HEK293 (cell line): ENCODE measurements at regions not wholly inside any gene's neighbourhood (a gene's known extent, or its start where the extent isn't known, plus 50 kb on each side); places are given as distances from the start of the nearest gene placed in this dataset.

Experiments used
- CTCF ChIA-PET: fragments of 350-600 bp; formaldehyde crosslinking; extraction: SDS; loops from one replicate; lab custom pipeline; 2021; ENCODE audit warnings: antibody characterized with exemption; lab: Yijun Ruan, JAX
- POLR2A ChIA-PET: fragments of 300-600 bp; formaldehyde crosslinking; extraction: SDS; loops from one replicate; lab custom pipeline; 2020; ENCODE audit warnings: antibody characterized with exemption, inconsistent platforms; lab: Yijun Ruan, JAX
- H3K27ac ChIP-seq: fragments of 200-500 bp; sonication (Bioruptor generic); 2 replicates; pipeline ENCODE4 v1.5.1; 2014; ENCODE audit warnings: low read depth, low read length, control low read depth, inconsistent platforms; ENCODE audit errors: extremely low read depth
- H3K36me3 ChIP-seq, 2 experiments: fragments of 200-500 bp in 1 of 2; sonication (Bioruptor generic) in 1 of 2; 1 replicate in 1 of 2; 2 replicates in 1 of 2; pipeline ENCODE4 v1.5.1; 2014 to 2017; ENCODE audit warnings: inconsistent platforms in 2 of 2, low read length in 2 of 2; ENCODE audit not compliant: control insufficient read depth in 2 of 2, insufficient read depth in 1 of 2
- H3K4me1 ChIP-seq: fragments of 200-500 bp; sonication (Bioruptor generic); 2 replicates; pipeline ENCODE4 v1.5.1; 2014; ENCODE audit warnings: mild to moderate bottlenecking, low read length, inconsistent platforms; ENCODE audit not compliant: control insufficient read depth, insufficient read depth
- H3K4me3 ChIP-seq: 2 replicates; pipeline ENCODE4 v1.5.1; 2011; ENCODE audit warnings: low read depth, mild to moderate bottlenecking, control low read depth, low read length, moderate library complexity
- H3K9me3 ChIP-seq: fragments of 200-500 bp; sonication (Bioruptor generic); 2 replicates; pipeline ENCODE4 v1.5.1; 2014; ENCODE audit warnings: low read depth, low read length, inconsistent platforms; ENCODE audit not compliant: control insufficient read depth, insufficient read depth
- KLF10 ChIP-seq: fragments of 450-650 bp; IDR thresholded peaks from 2 replicates; pipeline ENCODE4 v1.5.1; 2018; ENCODE audit warnings: missing biosample characterization, mild to moderate bottlenecking, missing genetic modification characterization
- KLF9 ChIP-seq: fragments of 450-650 bp; formaldehyde crosslinking; IDR thresholded peaks from 2 replicates; pipeline ENCODE4 v1.5.1; 2016; ENCODE audit warnings: missing biosample characterization, missing genetic modification characterization, low read depth
- RBAK ChIP-seq: fragments of 450-650 bp; formaldehyde crosslinking; IDR thresholded peaks from 2 replicates; pipeline ENCODE4 v1.5.1; 2016; ENCODE audit warnings: missing biosample characterization, missing genetic modification characterization
- SP2 ChIP-seq: fragments of 450-650 bp; formaldehyde crosslinking; IDR thresholded peaks from 2 replicates; pipeline ENCODE4 v1.5.1; 2016; ENCODE audit warnings: missing biosample characterization, missing genetic modification characterization
- SP7 ChIP-seq: fragments of 450-650 bp; formaldehyde crosslinking; IDR thresholded peaks from 2 replicates; pipeline ENCODE4 v1.5.1; 2016; ENCODE audit warnings: missing biosample characterization, missing genetic modification characterization
- WT1 ChIP-seq: fragments of 450-650 bp; formaldehyde crosslinking; IDR thresholded peaks from 2 replicates; pipeline ENCODE4 v1.5.1; 2016; ENCODE audit warnings: missing biosample characterization, missing genetic modification characterization
- ZBTB48 ChIP-seq: fragments of 450-650 bp; formaldehyde crosslinking; IDR thresholded peaks from 2 replicates; pipeline ENCODE4 v1.5.1; 2016; ENCODE audit warnings: missing biosample characterization, missing genetic modification characterization
- ZFHX2 ChIP-seq: fragments of 450-650 bp; formaldehyde crosslinking; conservative IDR thresholded peaks from 2 replicates; pipeline ENCODE4 v1.5.1; 2016; ENCODE audit warnings: missing biosample characterization, missing genetic modification characterization
- ZNF112 ChIP-seq: fragments of 450-650 bp; formaldehyde crosslinking; IDR thresholded peaks from 2 replicates; pipeline ENCODE4 v1.5.0; 2017; ENCODE audit warnings: missing biosample characterization, missing genetic modification characterization
- ZNF140 ChIP-seq: fragments of 450-650 bp; formaldehyde crosslinking; IDR thresholded peaks from 2 replicates; pipeline ENCODE4 v1.5.1; 2016; ENCODE audit warnings: missing biosample characterization, missing genetic modification characterization
- ZNF169 ChIP-seq: fragments of 450-650 bp; formaldehyde crosslinking; IDR thresholded peaks from 2 replicates; pipeline ENCODE4 v1.5.1; 2016; ENCODE audit warnings: missing biosample characterization, missing genetic modification characterization
- ZNF174 ChIP-seq: fragments of 450-650 bp; formaldehyde crosslinking; IDR thresholded peaks from 2 replicates; pipeline ENCODE4 v1.5.0; 2017; ENCODE audit warnings: missing biosample characterization, mild to moderate bottlenecking, missing genetic modification characterization
- ZNF214 ChIP-seq: fragments of 450-650 bp; formaldehyde crosslinking; IDR thresholded peaks from 2 replicates; pipeline ENCODE4 v1.5.1; 2017; ENCODE audit warnings: missing biosample characterization, mild to moderate bottlenecking, missing genetic modification characterization, borderline replicate concordance
- ZNF239 ChIP-seq: fragments of 450-650 bp; formaldehyde crosslinking; IDR thresholded peaks from 2 replicates; pipeline ENCODE4 v1.5.1; 2016; ENCODE audit warnings: missing biosample characterization, missing genetic modification characterization
- ZNF37A ChIP-seq: fragments of 450-650 bp; IDR thresholded peaks from 2 replicates; pipeline ENCODE4 v1.5.1; 2018; ENCODE audit warnings: missing biosample characterization, missing genetic modification characterization
- ZNF416 ChIP-seq: fragments of 450-650 bp; formaldehyde crosslinking; IDR thresholded peaks from 2 replicates; pipeline ENCODE4 v1.5.1; 2016; ENCODE audit warnings: missing biosample characterization, missing genetic modification characterization
- ZNF544 ChIP-seq: fragments of 450-650 bp; formaldehyde crosslinking; IDR thresholded peaks from 2 replicates; pipeline ENCODE4 v1.5.0; 2017; ENCODE audit warnings: missing biosample characterization, missing genetic modification characterization
- ZNF548 ChIP-seq: fragments of 450-650 bp; formaldehyde crosslinking; IDR thresholded peaks from 2 replicates; pipeline ENCODE4 v1.5.1; 2016; ENCODE audit warnings: missing biosample characterization, missing genetic modification characterization
- ZNF596 ChIP-seq: fragments of 450-650 bp; IDR thresholded peaks from 2 replicates; pipeline ENCODE4 v1.5.0; 2018; ENCODE audit warnings: missing biosample characterization, mild to moderate bottlenecking, missing genetic modification characterization, moderate library complexity
- ZNF626 ChIP-seq: fragments of 450-650 bp; sonication (Bioruptor Pico); formaldehyde crosslinking; IDR thresholded peaks from 2 replicates; pipeline ENCODE4 v1.5.1; 2018; ENCODE audit warnings: missing biosample characterization, missing genetic modification characterization, inconsistent platforms
- ZNF768 ChIP-seq: fragments of 450-650 bp; formaldehyde crosslinking; IDR thresholded peaks from 2 replicates; pipeline ENCODE4 v1.5.1; 2018; ENCODE audit warnings: missing biosample characterization, mild to moderate bottlenecking, missing genetic modification characterization
- ZNF837 ChIP-seq: fragments of 450-650 bp; formaldehyde crosslinking; IDR thresholded peaks from 2 replicates; pipeline ENCODE4 v1.5.1; 2016; ENCODE audit warnings: missing biosample characterization, missing genetic modification characterization
- ZXDB ChIP-seq: fragments of 450-650 bp; formaldehyde crosslinking; IDR thresholded peaks from 2 replicates; pipeline ENCODE4 v1.5.1; 2016; ENCODE audit warnings: missing biosample characterization, missing genetic modification characterization
- TF ChIP-seq, protein P1 (sequence below): fragments of 450-650 bp; formaldehyde crosslinking; IDR thresholded peaks from 2 replicates; pipeline ENCODE4 v1.5.1; 2016; ENCODE audit warnings: missing biosample characterization, missing genetic modification characterization
- TF ChIP-seq, protein P2 (sequence below): sonication (generic); formaldehyde crosslinking; IDR thresholded peaks from 2 replicates; pipeline ENCODE4 v1.8.1; 2022; ENCODE audit warnings: mild to moderate bottlenecking, moderate library complexity, missing genetic modification reagents
- TF ChIP-seq, protein P3 (sequence below): fragments of 450-650 bp; formaldehyde crosslinking; IDR thresholded peaks from 2 replicates; pipeline ENCODE4 v1.5.1; 2016; ENCODE audit warnings: missing biosample characterization, missing genetic modification characterization
- TF ChIP-seq, protein P4 (sequence below): fragments of 450-650 bp; formaldehyde crosslinking; IDR thresholded peaks from 2 replicates; pipeline ENCODE4 v1.5.1; 2016; ENCODE audit warnings: missing biosample characterization, missing genetic modification characterization, borderline replicate concordance

DNA sequence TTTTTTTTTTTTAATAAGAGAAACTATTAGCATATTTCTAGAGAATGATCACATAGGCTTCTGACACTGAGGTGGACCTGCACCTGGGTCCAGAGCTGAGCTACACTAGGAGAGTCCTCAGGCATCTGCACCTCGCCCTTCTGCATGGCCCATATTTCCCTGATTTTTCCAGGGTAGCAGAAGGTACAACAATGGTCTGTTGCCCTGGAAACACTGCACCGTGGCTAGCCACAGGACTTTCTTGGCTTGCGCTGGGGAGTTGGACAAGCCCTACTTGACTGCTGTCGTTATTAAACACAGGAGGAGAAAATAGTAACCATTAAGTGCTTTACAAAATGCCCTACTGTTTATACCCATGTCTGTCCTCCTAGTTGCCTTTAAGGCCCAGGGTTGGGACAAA lies 615.7 kb upstream of the MEF2C start (continued):
- TF ChIP-seq, protein P1, sequence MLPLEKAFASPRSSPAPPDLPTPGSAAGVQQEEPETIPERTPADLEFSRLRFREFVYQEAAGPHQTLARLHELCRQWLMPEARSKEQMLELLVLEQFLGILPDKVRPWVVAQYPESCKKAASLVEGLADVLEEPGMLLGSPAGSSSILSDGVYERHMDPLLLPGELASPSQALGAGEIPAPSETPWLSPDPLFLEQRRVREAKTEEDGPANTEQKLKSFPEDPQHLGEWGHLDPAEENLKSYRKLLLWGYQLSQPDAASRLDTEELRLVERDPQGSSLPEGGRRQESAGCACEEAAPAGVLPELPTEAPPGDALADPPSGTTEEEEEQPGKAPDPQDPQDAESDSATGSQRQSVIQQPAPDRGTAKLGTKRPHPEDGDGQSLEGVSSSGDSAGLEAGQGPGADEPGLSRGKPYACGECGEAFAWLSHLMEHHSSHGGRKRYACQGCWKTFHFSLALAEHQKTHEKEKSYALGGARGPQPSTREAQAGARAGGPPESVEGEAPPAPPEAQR, result no peak
- no peak for TF ChIP-seq ZNF548 (tag by site-specific recombination)
- no peak for TF ChIP-seq ZNF140
- no peak for TF ChIP-seq SP2 (tag by site-specific recombination)
- no peak for TF ChIP-seq ZNF837 (tag by site-specific recombination)
- TF ChIP-seq KLF9 (tag by site-specific recombination), result no peak
- TF ChIP-seq KLF10 (tag by site-specific recombination), result no peak
- TF ChIP-seq, protein P2, sequence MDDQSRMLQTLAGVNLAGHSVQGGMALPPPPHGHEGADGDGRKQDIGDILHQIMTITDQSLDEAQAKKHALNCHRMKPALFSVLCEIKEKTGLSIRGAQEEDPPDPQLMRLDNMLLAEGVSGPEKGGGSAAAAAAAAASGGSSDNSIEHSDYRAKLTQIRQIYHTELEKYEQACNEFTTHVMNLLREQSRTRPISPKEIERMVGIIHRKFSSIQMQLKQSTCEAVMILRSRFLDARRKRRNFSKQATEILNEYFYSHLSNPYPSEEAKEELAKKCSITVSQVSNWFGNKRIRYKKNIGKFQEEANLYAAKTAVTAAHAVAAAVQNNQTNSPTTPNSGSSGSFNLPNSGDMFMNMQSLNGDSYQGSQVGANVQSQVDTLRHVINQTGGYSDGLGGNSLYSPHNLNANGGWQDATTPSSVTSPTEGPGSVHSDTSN (CRISPR knock-in tag), result no peak

DNA sequence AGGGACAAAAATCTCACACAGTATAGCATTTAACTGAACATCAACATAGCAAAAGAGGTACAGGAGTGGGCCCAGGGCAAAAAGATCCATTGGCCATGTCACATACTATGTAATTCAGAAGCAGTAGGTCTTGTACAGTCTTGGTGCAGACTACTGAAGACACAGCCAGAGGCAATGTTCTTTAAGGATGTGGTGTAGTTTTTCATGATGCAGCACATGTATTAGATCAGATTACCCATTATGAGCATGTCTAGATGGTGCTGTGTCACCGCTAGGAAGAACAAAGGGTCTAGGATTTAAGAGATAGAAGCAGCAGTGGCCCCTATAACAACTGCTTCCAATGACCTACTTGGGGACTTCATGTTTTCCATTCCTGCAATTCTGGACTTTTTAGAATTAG lies 610.4 kb upstream of the MEF2C start:
- CTCF ChIA-PET, result no interaction called here
- no peaks in the 10 kb centered on the region for H3K36me3 ChIP-seq
- no peaks in the 10 kb centered on the region for H3K4me1 ChIP-seq
- H3K9me3 ChIP-seq, result no peaks in the 10 kb centered on the region
- no peak for TF ChIP-seq ZFHX2 (tag by site-specific recombination)
- no peak for TF ChIP-seq ZNF214 (tag by site-specific recombination)
- TF ChIP-seq ZNF174, result no peak
- TF ChIP-seq ZXDB (tag by site-specific recombination), result no peak
- TF ChIP-seq RBAK, result no peak
- TF ChIP-seq ZNF239 (tag by site-specific recombination), result no peak
- TF ChIP-seq, protein P2 (CRISPR knock-in tag), result no peak
- TF ChIP-seq, protein P3, sequence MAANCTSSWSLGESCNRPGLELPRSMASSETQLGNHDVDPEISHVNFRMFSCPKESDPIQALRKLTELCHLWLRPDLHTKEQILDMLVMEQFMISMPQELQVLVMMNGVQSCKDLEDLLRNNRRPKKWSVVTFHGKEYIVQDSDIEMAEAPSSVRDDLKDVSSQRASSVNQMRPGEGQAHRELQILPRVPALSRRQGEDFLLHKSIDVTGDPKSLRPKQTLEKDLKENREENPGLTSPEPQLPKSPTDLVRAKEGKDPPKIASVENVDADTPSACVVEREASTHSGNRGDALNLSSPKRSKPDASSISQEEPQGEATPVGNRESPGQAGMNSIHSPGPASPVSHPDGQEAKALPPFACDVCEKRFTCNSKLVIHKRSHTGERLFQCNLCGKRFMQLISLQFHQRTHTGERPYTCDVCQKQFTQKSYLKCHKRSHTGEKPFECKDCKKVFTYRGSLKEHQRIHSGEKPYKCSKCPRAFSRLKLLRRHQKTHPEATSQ, result no peak
- no peak for TF ChIP-seq ZNF112 (tag by site-specific recombination)
- no peak for TF ChIP-seq ZNF544
- TF ChIP-seq WT1 (tag by site-specific recombination), result no peak
- TF ChIP-seq SP7 (tag by site-specific recombination), result no peak
- POLR2A ChIA-PET, result no interaction called here
- no peak overlapping the region for H3K4me3 ChIP-seq
- H3K27ac ChIP-seq, result no peak overlapping the region

DNA sequence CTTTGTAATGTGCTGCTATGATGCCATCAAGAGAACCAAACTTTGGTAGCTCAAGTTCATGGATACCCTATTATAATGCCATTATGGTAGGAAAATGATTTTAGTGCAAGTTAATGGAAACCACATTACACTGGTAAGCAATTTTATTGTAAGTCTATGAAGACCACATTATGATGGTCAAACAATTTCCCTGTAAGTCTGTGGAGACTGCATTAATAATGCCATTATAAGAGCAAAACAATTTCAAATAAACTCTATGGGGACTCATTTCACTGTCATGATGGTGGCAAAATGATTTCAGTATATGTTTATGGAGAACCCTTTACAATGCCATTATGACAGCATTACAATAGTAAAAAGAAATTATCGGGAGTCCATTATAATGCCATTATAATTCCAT lies 602.0 kb upstream of the MEF2C start:
- H3K4me1 ChIP-seq, result no peaks in the 10 kb centered on the region
- no peaks in the 10 kb centered on the region for H3K9me3 ChIP-seq
- no peak overlapping the region for H3K4me3 ChIP-seq
- POLR2A ChIA-PET, result no interaction called here
- TF ChIP-seq ZFHX2 (tag by site-specific recombination) (no peak), ZNF169 (tag by site-specific recombination) (no peak), ZBTB48 (tag by site-specific recombination) (no peak), ZNF626 (tag by site-specific recombination) (no peak), ZNF416 (tag by site-specific recombination) (no peak), ZNF768 (tag by site-specific recombination) (no peak), ZNF37A (tag by site-specific recombination) (no peak), ZNF596 (tag by site-specific recombination) (no peak)
- TF ChIP-seq, protein P4, sequence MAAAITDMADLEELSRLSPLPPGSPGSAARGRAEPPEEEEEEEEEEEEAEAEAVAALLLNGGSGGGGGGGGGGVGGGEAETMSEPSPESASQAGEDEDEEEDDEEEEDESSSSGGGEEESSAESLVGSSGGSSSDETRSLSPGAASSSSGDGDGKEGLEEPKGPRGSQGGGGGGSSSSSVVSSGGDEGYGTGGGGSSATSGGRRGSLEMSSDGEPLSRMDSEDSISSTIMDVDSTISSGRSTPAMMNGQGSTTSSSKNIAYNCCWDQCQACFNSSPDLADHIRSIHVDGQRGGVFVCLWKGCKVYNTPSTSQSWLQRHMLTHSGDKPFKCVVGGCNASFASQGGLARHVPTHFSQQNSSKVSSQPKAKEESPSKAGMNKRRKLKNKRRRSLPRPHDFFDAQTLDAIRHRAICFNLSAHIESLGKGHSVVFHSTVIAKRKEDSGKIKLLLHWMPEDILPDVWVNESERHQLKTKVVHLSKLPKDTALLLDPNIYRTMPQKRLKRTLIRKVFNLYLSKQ (tag by site-specific recombination), result no peak
- CTCF ChIA-PET, result no interaction called here
- H3K27ac ChIP-seq, result no peak overlapping the region
- no peaks in the 10 kb centered on the region for H3K36me3 ChIP-seq
